GM23338 (cell line): ENCODE measurements at regions not wholly inside any gene's neighbourhood (a gene's known extent, or its start where the extent isn't known, plus 50 kb on each side); places are given as distances from the start of the nearest gene placed in this dataset.

Experiments used
- ATAC-seq: fragments of 200-7000 bp; cut with Tn5 transposase; 3 replicates; pipeline ENCODE4 v1.9.1; 2020
- DNase-seq: peaks from one replicate; pipeline ENCODE4 v3.0.0-alpha.2; 2015; ENCODE audit warnings: low spot score
- H2AFZ ChIP-seq: fragments of 200-600 bp; sonication (generic); 2 replicates; pipeline ENCODE4 v1.8.0; 2016; ENCODE audit warnings: antibody characterized with exemption, mild to moderate bottlenecking, moderate library complexity
- H3F3A ChIP-seq: fragments of 200-600 bp; sonication (generic); replicated peaks from 2 replicates; pipeline ENCODE4 v1.8.0; 2017; ENCODE audit warnings: antibody characterized with exemption, mixed run types, low read depth
- H3K27ac ChIP-seq: fragments of 200-600 bp; sonication (generic); 2 replicates; pipeline ENCODE4 v1.6.1; 2016; ENCODE audit warnings: low read depth
- H3K27me3 ChIP-seq: fragments of 200-600 bp; sonication (generic); 2 replicates; pipeline ENCODE4 v1.8.0; 2016; ENCODE audit warnings: mild to moderate bottlenecking, mixed run types, moderate library complexity; ENCODE audit not compliant: insufficient read depth
- H3K36me3 ChIP-seq: fragments of 200-600 bp; sonication (generic); 2 replicates; pipeline ENCODE4 v1.8.0; 2016; ENCODE audit warnings: mild to moderate bottlenecking; ENCODE audit not compliant: insufficient read depth
- H3K4me1 ChIP-seq: fragments of 200-600 bp; sonication (generic); 2 replicates; pipeline ENCODE4 v1.8.0; 2016; ENCODE audit warnings: mild to moderate bottlenecking, moderate library complexity; ENCODE audit not compliant: insufficient read depth
- H3K4me2 ChIP-seq: fragments of 200-600 bp; sonication (generic); 2 replicates; pipeline ENCODE4 v1.7.1; 2017; ENCODE audit warnings: mixed run types
- H3K4me3 ChIP-seq: fragments of 200-600 bp; sonication (generic); 2 replicates; pipeline ENCODE4 v1.6.1; 2016; ENCODE audit warnings: mixed run types
- H3K79me2 ChIP-seq: fragments of 200-600 bp; sonication (generic); replicated peaks from 2 replicates; pipeline ENCODE4 v1.8.0; 2017; ENCODE audit warnings: mild to moderate bottlenecking; ENCODE audit not compliant: insufficient read depth
- H3K9me2 ChIP-seq: fragments of 200-600 bp; sonication (generic); 2 replicates; pipeline ENCODE4 v1.8.0; 2017; ENCODE audit not compliant: insufficient read depth
- H4K20me1 ChIP-seq: fragments of 200-600 bp; sonication (generic); replicated peaks from 2 replicates; pipeline ENCODE4 v1.8.0; 2017; ENCODE audit warnings: mild to moderate bottlenecking; ENCODE audit not compliant: insufficient read depth
- H3K27ac Mint-ChIP-seq: 2 replicates; pipeline ENCODE4 v1.8.0; 2020; ENCODE audit warnings: inconsistent platforms, mild to moderate bottlenecking, moderate library complexity, mixed read lengths
- H3K27me3 Mint-ChIP-seq: 3 replicates; pipeline ENCODE4 v1.8.0; 2022; ENCODE audit warnings: low read depth, mild to moderate bottlenecking, moderate library complexity, mixed read lengths, inconsistent platforms; ENCODE audit not compliant: insufficient read depth, poor library complexity
- H3K36me3 Mint-ChIP-seq: 3 replicates; pipeline ENCODE4 v1.8.0; 2021; ENCODE audit warnings: low read depth, mild to moderate bottlenecking, inconsistent platforms, moderate library complexity, mixed read lengths
- H3K4me1 Mint-ChIP-seq: 3 replicates; pipeline ENCODE4 v1.8.0; 2020; ENCODE audit warnings: mild to moderate bottlenecking, inconsistent platforms, mixed read lengths
- H3K4me3 Mint-ChIP-seq: 3 replicates; pipeline ENCODE4 v1.8.0; 2021; ENCODE audit warnings: moderate library complexity, mild to moderate bottlenecking, inconsistent platforms, mixed read lengths
- H3K9me3 Mint-ChIP-seq: 3 replicates; pipeline ENCODE4 v1.8.0; 2020; ENCODE audit warnings: moderate library complexity, mild to moderate bottlenecking, inconsistent platforms, mixed read lengths
- CREB1 ChIP-seq: fragments of 250-450 bp; sonication (Bioruptor Pico); IDR thresholded peaks from 2 replicates; pipeline ENCODE4 v1.5.0; 2020; ENCODE audit warnings: low read depth, mild to moderate bottlenecking, moderate library complexity
- CTCF ChIP-seq, 2 experiments: fragments of 200-600 bp in 1 of 2; sonication (generic) in 1 of 2; conservative IDR thresholded peaks; 2 replicates each; pipeline versions ENCODE4 v1.5.1 to v1.6.1; 2016 to 2017; ENCODE audit warnings: antibody characterized with exemption in 2 of 2, low read depth in 2 of 2, mild to moderate bottlenecking in 2 of 2, moderate library complexity in 1 of 2
- ETS1 ChIP-seq: IDR thresholded peaks from 2 replicates; pipeline ENCODE4 v1.6.1; 2016; ENCODE audit warnings: antibody characterized with exemption
- EZH2 ChIP-seq: fragments of 200-600 bp; sonication (generic); IDR thresholded peaks from one replicate; pipeline ENCODE4 v1.8.0; 2017; ENCODE audit warnings: antibody characterized with exemption, mild to moderate bottlenecking, low read depth; ENCODE audit not compliant: unreplicated experiment
- JUNB ChIP-seq: IDR thresholded peaks from one replicate; pipeline ENCODE4 v1.6.1; 2016; ENCODE audit warnings: antibody characterized with exemption; ENCODE audit not compliant: unreplicated experiment
- NANOG ChIP-seq: IDR thresholded peaks from 2 replicates; pipeline ENCODE4 v1.6.1; 2016; ENCODE audit warnings: antibody characterized with exemption, borderline replicate concordance
- POLR2AphosphoS5 ChIP-seq: IDR thresholded peaks from 2 replicates; pipeline ENCODE4 v1.6.1; 2016; ENCODE audit warnings: antibody characterized with exemption, low read depth
- REST ChIP-seq: IDR thresholded peaks from one replicate; pipeline ENCODE4 v1.6.1; 2018; ENCODE audit warnings: antibody characterized with exemption; ENCODE audit not compliant: unreplicated experiment
- STAT1 ChIP-seq: IDR thresholded peaks from one replicate; pipeline ENCODE4 v1.6.1; 2016; ENCODE audit warnings: antibody characterized with exemption; ENCODE audit not compliant: unreplicated experiment
- ZNF114 ChIP-seq: fragments of 250-450 bp; sonication (Bioruptor Pico); IDR thresholded peaks from 2 replicates; pipeline ENCODE4 v1.5.0; 2020; ENCODE audit warnings: mild to moderate bottlenecking, moderate library complexity
- ZNF331 ChIP-seq: fragments of 250-450 bp; sonication (Bioruptor Pico); IDR thresholded peaks from 2 replicates; pipeline ENCODE4 v1.5.0; 2020; ENCODE audit warnings: low read depth, mild to moderate bottlenecking, moderate library complexity
- TF ChIP-seq, protein P1 (sequence below): fragments of 250-450 bp; sonication (Bioruptor Pico); IDR thresholded peaks from 2 replicates; pipeline ENCODE4 v1.5.0; 2020; ENCODE audit warnings: mild to moderate bottlenecking, moderate library complexity

- no peaks in the 10 kb centered on the region for H3K36me3 Mint-ChIP-seq
- H4K20me1 ChIP-seq = no peaks in the 10 kb centered on the region
- H3K9me2 ChIP-seq = peaks cover 16% of the 10 kb centered on the region
- no peak overlapping the region for H3K4me2 ChIP-seq
- H3K27me3 ChIP-seq = no peaks in the 10 kb centered on the region
- peaks cover 13% of the 10 kb centered on the region; the same call in 1 of the 2 replicates for H3K4me1 ChIP-seq
- H2AFZ ChIP-seq = peak overlapping the region; percentile 87
- H3K27ac ChIP-seq = no peak overlapping the region
- TF ChIP-seq JUNB (no peak), ZNF114 (no peak), POLR2AphosphoS5 (no peak), REST (no peak), STAT1 (no peak), CREB1 (CRISPR knock-in tag) (no peak), ZNF331 (CRISPR knock-in tag) (no peak), CTCF (conservative IDR thresholded peaks at IDR 0.05; ENCODE audit: low read depth in 2 of 2) (no peak), NANOG (no peak), EZH2 (no peak), ETS1 (no peak)
- TF ChIP-seq, protein P1, sequence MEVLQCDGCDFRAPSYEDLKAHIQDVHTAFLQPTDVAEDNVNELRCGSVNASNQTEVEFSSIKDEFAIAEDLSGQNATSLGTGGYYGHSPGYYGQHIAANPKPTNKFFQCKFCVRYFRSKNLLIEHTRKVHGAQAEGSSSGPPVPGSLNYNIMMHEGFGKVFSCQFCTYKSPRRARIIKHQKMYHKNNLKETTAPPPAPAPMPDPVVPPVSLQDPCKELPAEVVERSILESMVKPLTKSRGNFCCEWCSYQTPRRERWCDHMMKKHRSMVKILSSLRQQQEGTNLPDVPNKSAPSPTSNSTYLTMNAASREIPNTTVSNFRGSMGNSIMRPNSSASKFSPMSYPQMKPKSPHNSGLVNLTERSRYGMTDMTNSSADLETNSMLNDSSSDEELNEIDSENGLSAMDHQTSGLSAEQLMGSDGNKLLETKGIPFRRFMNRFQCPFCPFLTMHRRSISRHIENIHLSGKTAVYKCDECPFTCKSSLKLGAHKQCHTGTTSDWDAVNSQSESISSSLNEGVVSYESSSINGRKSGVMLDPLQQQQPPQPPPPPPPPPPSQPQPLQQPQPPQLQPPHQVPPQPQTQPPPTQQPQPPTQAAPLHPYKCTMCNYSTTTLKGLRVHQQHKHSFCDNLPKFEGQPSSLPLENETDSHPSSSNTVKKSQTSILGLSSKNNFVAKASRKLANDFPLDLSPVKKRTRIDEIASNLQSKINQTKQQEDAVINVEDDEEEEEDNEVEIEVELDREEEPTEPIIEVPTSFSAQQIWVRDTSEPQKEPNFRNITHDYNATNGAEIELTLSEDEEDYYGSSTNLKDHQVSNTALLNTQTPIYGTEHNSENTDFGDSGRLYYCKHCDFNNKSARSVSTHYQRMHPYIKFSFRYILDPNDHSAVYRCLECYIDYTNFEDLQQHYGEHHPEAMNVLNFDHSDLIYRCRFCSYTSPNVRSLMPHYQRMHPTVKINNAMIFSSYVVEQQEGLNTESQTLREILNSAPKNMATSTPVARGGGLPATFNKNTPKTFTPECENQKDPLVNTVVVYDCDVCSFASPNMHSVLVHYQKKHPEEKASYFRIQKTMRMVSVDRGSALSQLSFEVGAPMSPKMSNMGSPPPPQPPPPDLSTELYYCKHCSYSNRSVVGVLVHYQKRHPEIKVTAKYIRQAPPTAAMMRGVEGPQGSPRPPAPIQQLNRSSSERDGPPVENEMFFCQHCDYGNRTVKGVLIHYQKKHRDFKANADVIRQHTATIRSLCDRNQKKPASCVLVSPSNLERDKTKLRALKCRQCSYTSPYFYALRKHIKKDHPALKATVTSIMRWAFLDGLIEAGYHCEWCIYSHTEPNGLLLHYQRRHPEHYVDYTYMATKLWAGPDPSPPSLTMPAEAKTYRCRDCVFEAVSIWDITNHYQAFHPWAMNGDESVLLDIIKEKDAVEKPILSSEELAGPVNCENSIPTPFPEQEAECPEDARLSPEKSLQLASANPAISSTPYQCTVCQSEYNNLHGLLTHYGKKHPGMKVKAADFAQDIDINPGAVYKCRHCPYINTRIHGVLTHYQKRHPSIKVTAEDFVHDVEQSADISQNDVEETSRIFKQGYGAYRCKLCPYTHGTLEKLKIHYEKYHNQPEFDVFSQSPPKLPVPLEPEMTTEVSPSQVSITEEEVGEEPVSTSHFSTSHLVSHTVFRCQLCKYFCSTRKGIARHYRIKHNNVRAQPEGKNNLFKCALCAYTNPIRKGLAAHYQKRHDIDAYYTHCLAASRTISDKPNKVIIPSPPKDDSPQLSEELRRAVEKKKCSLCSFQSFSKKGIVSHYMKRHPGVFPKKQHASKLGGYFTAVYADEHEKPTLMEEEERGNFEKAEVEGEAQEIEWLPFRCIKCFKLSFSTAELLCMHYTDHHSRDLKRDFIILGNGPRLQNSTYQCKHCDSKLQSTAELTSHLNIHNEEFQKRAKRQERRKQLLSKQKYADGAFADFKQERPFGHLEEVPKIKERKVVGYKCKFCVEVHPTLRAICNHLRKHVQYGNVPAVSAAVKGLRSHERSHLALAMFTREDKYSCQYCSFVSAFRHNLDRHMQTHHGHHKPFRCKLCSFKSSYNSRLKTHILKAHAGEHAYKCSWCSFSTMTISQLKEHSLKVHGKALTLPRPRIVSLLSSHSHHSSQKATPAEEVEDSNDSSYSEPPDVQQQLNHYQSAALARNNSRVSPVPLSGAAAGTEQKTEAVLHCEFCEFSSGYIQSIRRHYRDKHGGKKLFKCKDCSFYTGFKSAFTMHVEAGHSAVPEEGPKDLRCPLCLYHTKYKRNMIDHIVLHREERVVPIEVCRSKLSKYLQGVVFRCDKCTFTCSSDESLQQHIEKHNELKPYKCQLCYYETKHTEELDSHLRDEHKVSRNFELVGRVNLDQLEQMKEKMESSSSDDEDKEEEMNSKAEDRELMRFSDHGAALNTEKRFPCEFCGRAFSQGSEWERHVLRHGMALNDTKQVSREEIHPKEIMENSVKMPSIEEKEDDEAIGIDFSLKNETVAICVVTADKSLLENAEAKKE (CRISPR knock-in tag) = no peak
- H3F3A ChIP-seq = no peaks in the 10 kb centered on the region
- DNase-seq (no peak), ATAC-seq (no peak)
- peaks cover 15% of the 10 kb centered on the region for H3K4me1 Mint-ChIP-seq
- no peaks in the 10 kb centered on the region for H3K9me3 Mint-ChIP-seq
- peak overlapping the region; percentile 11; the same call in 1 of the 2 replicates for H3K27ac Mint-ChIP-seq
- H3K79me2 ChIP-seq = no peaks in the 10 kb centered on the region
- H3K36me3 ChIP-seq = no peaks in the 10 kb centered on the region
- no peak overlapping the region for H3K4me3 ChIP-seq
- H3K27me3 Mint-ChIP-seq = peaks cover 1% of the 10 kb centered on the region
- no peak overlapping the region for H3K4me3 Mint-ChIP-seq
Observed at GRCh38 chr4:55017406-55017805, 108.0 kb downstream of the KDR start.
